ENCODE measurements at regions not wholly inside any gene's neighbourhood (a gene's known extent, or its start where the extent isn't known, plus 50 kb on each side); places are given as distances from the start of the nearest gene placed in this dataset.

- DNase-seq (ENCODE audit: low spot score), result no peak
- 84% methylated on average over 4 of the region's 4 CpGs for WGBS (ENCODE audit: low lambda C conversion rate, missing lambda C conversion rate)
- H3K4me1 ChIP-seq (ENCODE audit: insufficient read depth), result peaks cover 5% of the 10 kb centered on the region
These were observed 113.7 kb upstream of the NAV2 start for GRCh38 chr11:19598876-19599486.

GRCh38 chr11:19598456-19598855 lies 114.2 kb upstream of the NAV2 start:
- no peak overlapping the region for H3K27ac ChIP-seq
- no peak overlapping the region for H2AFZ ChIP-seq
- no peaks in the 10 kb centered on the region for H3K36me3 ChIP-seq (replicated peaks; ENCODE audit: insufficient read depth, low read depth)
- H3K4me2 ChIP-seq, result no peak overlapping the region
- H3K4me3 ChIP-seq, result no peak overlapping the region
- no peaks in the 10 kb centered on the region for H3K79me2 ChIP-seq
- H4K20me1 ChIP-seq (ENCODE audit: insufficient read depth, poor library complexity, severe bottlenecking), result no peaks in the 10 kb centered on the region
- WGBS (ENCODE audit: low lambda C conversion rate, missing lambda C conversion rate), result 58% methylated on average over 3 of the region's 3 CpGs
- H3K9me2 ChIP-seq (replicated peaks; ENCODE audit: insufficient read depth), result no peaks in the 10 kb centered on the region
- TF ChIP-seq EZH2phosphoT487 (IDR thresholded peaks at IDR 0.05; ENCODE audit: low read depth, severe bottlenecking, unreplicated experiment) (no peak), CTCF (IDR thresholded peaks at IDR 0.05; ENCODE audit: poor library complexity) (no peak), EZH2 (IDR thresholded peaks at IDR 0.05; ENCODE audit: borderline replicate concordance) (no peak)
- peaks cover 5% of the 10 kb centered on the region for H3K4me1 ChIP-seq (ENCODE audit: insufficient read depth)
- no peak for DNase-seq (ENCODE audit: low spot score)
- H3K27me3 ChIP-seq, result no peaks in the 10 kb centered on the region
- no peaks in the 10 kb centered on the region for H3K9me3 ChIP-seq (ENCODE audit: low read depth)

More at GRCh38 chr11:19598876-19599486, 113.7 kb upstream of the NAV2 start:
- H4K20me1 ChIP-seq (ENCODE audit: insufficient read depth, poor library complexity, severe bottlenecking), result no peaks in the 10 kb centered on the region
- peak overlapping the region; percentile 52 for H3K27ac ChIP-seq
- no peak overlapping the region for H3K4me2 ChIP-seq
- no peaks in the 10 kb centered on the region for H3K36me3 ChIP-seq (replicated peaks; ENCODE audit: insufficient read depth, low read depth)
- no peak overlapping the region for H3K4me3 ChIP-seq
- TF ChIP-seq EZH2phosphoT487 (IDR thresholded peaks at IDR 0.05; ENCODE audit: low read depth, severe bottlenecking, unreplicated experiment) (no peak), EZH2 (IDR thresholded peaks at IDR 0.05; ENCODE audit: borderline replicate concordance) (no peak), CTCF (IDR thresholded peaks at IDR 0.05; ENCODE audit: poor library complexity) (no peak)
- no peaks in the 10 kb centered on the region for H3K9me3 ChIP-seq (ENCODE audit: low read depth)
- H3K27me3 ChIP-seq, result no peaks in the 10 kb centered on the region
- no peak overlapping the region for H2AFZ ChIP-seq
- H3K9me2 ChIP-seq (replicated peaks; ENCODE audit: insufficient read depth), result no peaks in the 10 kb centered on the region
- H3K79me2 ChIP-seq, result no peaks in the 10 kb centered on the region

GRCh38 chr11:19597876-19598275 lies 114.8 kb upstream of the NAV2 start:
- H3K4me1 ChIP-seq (ENCODE audit: insufficient read depth), result peaks cover 5% of the 10 kb centered on the region
- TF ChIP-seq EZH2phosphoT487 (IDR thresholded peaks at IDR 0.05; ENCODE audit: low read depth, severe bottlenecking, unreplicated experiment) (no peak), EZH2 (IDR thresholded peaks at IDR 0.05; ENCODE audit: borderline replicate concordance) (no peak), CTCF (IDR thresholded peaks at IDR 0.05; ENCODE audit: poor library complexity) (no peak)
- DNase-seq (ENCODE audit: low spot score), result no peak
- no peak overlapping the region for H3K4me3 ChIP-seq
- WGBS (ENCODE audit: low lambda C conversion rate, missing lambda C conversion rate), result 87% methylated on average over 5 of the region's 5 CpGs
- H3K9me2 ChIP-seq (replicated peaks; ENCODE audit: insufficient read depth), result no peaks in the 10 kb centered on the region
- H3K79me2 ChIP-seq, result no peaks in the 10 kb centered on the region
- H3K9me3 ChIP-seq (ENCODE audit: low read depth), result no peaks in the 10 kb centered on the region
- no peak overlapping the region for H2AFZ ChIP-seq
- no peaks in the 10 kb centered on the region for H3K27me3 ChIP-seq
- no peak overlapping the region for H3K27ac ChIP-seq
- no peaks in the 10 kb centered on the region for H4K20me1 ChIP-seq (ENCODE audit: insufficient read depth, poor library complexity, severe bottlenecking)
- no peak overlapping the region for H3K4me2 ChIP-seq
- no peaks in the 10 kb centered on the region for H3K36me3 ChIP-seq (replicated peaks; ENCODE audit: insufficient read depth, low read depth)
